OCI-LY7 (cell line): ENCODE measurements at regions not wholly inside any gene's neighbourhood (a gene's known extent, or its start where the extent isn't known, plus 50 kb on each side); places are given as distances from the start of the nearest gene placed in this dataset.

Experiments used
- BruUV-seq: library from RNA; stranded (reverse); fragments of 400-500 nt; replicated peaks from 2 replicates; lab custom pipeline; 2021; lab: Mats Ljungman, UMichigan
- CTCF ChIA-PET: fragments of 300-600 bp; sonication (Branson Sonifier 250); formaldehyde crosslinking; loops from one replicate; lab custom pipeline; 2022; ENCODE audit warnings: antibody characterized with exemption; ENCODE audit not compliant: unreplicated experiment; lab: Charles Lee
- POLR2A ChIA-PET: fragments of 300-600 bp; sonication (Branson Sonifier 250); formaldehyde crosslinking; loops from one replicate; lab custom pipeline; 2022; ENCODE audit warnings: antibody characterized with exemption; lab: Charles Lee
- DNase-seq: peaks from one replicate; pipeline ENCODE4 v3.0.0-alpha.2; 2015; ENCODE audit warnings: low spot score
- H2AFZ ChIP-seq: fragments of 200-600 bp; sonication (generic), shearing (Covaris generic); 2 replicates; pipeline ENCODE4 v1.6.1; 2014; ENCODE audit warnings: mild to moderate bottlenecking, antibody characterized with exemption, low read length, moderate library complexity
- H3K27ac ChIP-seq: fragments of 200-600 bp; sonication (generic); 2 replicates; pipeline ENCODE4 v1.5.1; 2014; ENCODE audit warnings: mixed run types, low read depth, mild to moderate bottlenecking, moderate library complexity, low read length, inconsistent platforms; ENCODE audit not compliant: poor library complexity, severe bottlenecking
- H3K36me3 ChIP-seq: fragments of 200-600 bp; sonication (generic); 2 replicates; pipeline ENCODE4 v1.6.1; 2014; ENCODE audit warnings: mild to moderate bottlenecking, antibody characterized with exemption, low read length, moderate library complexity, mixed read lengths; ENCODE audit not compliant: insufficient read depth
- H3K4me1 ChIP-seq: fragments of 200-600 bp; sonication (generic); 2 replicates; pipeline ENCODE4 v1.5.1; 2014; ENCODE audit warnings: mild to moderate bottlenecking, low read length; ENCODE audit not compliant: insufficient read depth, poor library complexity, severe bottlenecking
- H3K4me2 ChIP-seq: fragments of 200-600 bp; sonication (generic); 2 replicates; pipeline ENCODE4 v1.6.1; 2014; ENCODE audit warnings: mild to moderate bottlenecking, low read length
- H3K4me3 ChIP-seq: fragments of 200-600 bp; sonication (generic); 2 replicates; pipeline ENCODE4 v1.5.1; 2014; ENCODE audit warnings: mild to moderate bottlenecking, low read depth, low read length; ENCODE audit not compliant: poor library complexity, severe bottlenecking
- H3K79me2 ChIP-seq: fragments of 200-600 bp; sonication (generic); 2 replicates; pipeline ENCODE4 v1.6.1; 2016; ENCODE audit warnings: low read depth, mild to moderate bottlenecking, low read length, moderate library complexity, mixed read lengths; ENCODE audit not compliant: insufficient read depth
- H3K9me2 ChIP-seq: fragments of 200-600 bp; sonication (generic); 2 replicates; pipeline ENCODE4 v1.6.1; 2016; ENCODE audit warnings: mild to moderate bottlenecking, low read length, mixed read lengths; ENCODE audit not compliant: insufficient read depth
- H3K9me3 ChIP-seq: fragments of 200-600 bp; sonication (generic); 2 replicates; pipeline ENCODE4 v1.6.1; 2014; ENCODE audit warnings: mild to moderate bottlenecking, mixed run types, low read length, mixed read lengths
- H4K20me1 ChIP-seq: fragments of 200-600 bp; sonication (generic); 2 replicates; pipeline ENCODE4 v1.6.1; 2014; ENCODE audit warnings: mild to moderate bottlenecking, antibody characterized with exemption, low read length, moderate library complexity, mixed read lengths; ENCODE audit not compliant: insufficient read depth
- CTCF ChIP-seq: fragments of 200-600 bp; sonication (generic); conservative IDR thresholded peaks from 2 replicates; pipeline ENCODE4 v1.5.1; 2014; ENCODE audit warnings: mild to moderate bottlenecking, antibody characterized with exemption, low read length, moderate library complexity, mixed read lengths
- EZH2phosphoT487 ChIP-seq: fragments of 200-600 bp; sonication (generic); IDR thresholded peaks from 2 replicates; pipeline ENCODE4 v1.6.1; 2018; ENCODE audit warnings: low read depth, borderline replicate concordance, mild to moderate bottlenecking, mixed run types, antibody characterized with exemption, low read length, moderate library complexity, mixed read lengths
- intact Hi-C: fragments of 100-400 bp; cut with micrococcal nuclease; formaldehyde crosslinking; loops from one replicate; pipeline ENCODE4 v1.10.0; 2022; ENCODE audit not compliant: unreplicated experiment

DNA sequence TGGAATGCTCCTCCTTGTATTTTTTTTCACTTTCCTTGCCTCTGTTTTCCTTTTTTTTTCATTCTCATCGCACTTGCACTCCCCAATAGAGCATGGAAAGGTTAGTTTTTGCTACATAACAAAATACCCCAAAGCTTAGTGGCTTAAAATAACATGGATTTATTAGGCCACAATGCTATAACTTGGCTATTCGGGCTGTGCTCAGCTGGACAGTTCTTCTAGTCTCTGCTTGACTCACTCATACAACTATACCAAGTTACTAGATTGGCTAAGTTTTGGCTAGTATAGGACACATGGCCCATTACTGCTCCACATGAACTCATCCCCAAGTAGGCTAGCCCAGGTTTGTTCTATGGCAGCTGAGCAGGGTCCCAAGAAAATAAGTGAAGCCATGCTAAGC is 94.5 kb upstream of the ANKEF1 start:
- Histone ChIP-seq H4K20me1 (no peaks in the 10 kb centered on the region), H3K9me2 (no peaks in the 10 kb centered on the region), H3K79me2 (no peaks in the 10 kb centered on the region), H3K4me1 (no peaks in the 10 kb centered on the region), H2AFZ (no peak overlapping the region), H3K4me2 (no peak overlapping the region), H3K36me3 (no peaks in the 10 kb centered on the region), H3K27ac (no peak overlapping the region), H3K9me3 (no peaks in the 10 kb centered on the region), H3K4me3 (no peak overlapping the region)
- TF ChIP-seq CTCF: no peak
- TF ChIP-seq EZH2phosphoT487: no peak
- intact Hi-C loops: no loop called here
- no TSS peak for BruUV-seq
- ChIA-PET POLR2A (no interaction called here), CTCF (no interaction called here)
- no peak for DNase-seq

DNA sequence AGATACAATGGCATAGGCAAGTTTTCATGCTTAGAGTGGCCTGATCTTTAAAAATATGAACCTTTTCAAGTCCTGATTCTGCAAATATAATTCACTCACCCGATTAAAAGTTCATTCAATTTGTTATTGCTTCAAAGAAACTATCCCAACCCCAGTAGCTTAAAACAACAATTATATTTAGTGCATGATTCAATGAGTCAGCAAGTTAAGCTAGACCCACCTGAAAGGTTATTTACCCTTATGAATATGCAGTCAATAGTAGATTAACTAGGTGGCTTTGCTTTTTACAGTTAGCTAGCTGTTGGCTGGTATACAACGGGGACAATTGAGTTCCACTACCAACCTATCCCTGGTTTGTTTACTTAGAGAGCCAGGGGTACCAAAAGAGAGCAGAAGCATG is 95.6 kb upstream of the ANKEF1 start:
- BruUV-seq: no TSS peak
- POLR2A ChIA-PET: no interaction called here
- intact Hi-C loops: no loop called here
- Histone ChIP-seq H3K4me1 (no peaks in the 10 kb centered on the region), H3K4me3 (no peak overlapping the region), H3K4me2 (no peak overlapping the region), H3K9me2 (no peaks in the 10 kb centered on the region), H3K36me3 (no peaks in the 10 kb centered on the region), H3K9me3 (no peaks in the 10 kb centered on the region), H3K27ac (no peak overlapping the region), H2AFZ (no peak overlapping the region), H3K79me2 (no peaks in the 10 kb centered on the region), H4K20me1 (no peaks in the 10 kb centered on the region)
- no peak for TF ChIP-seq CTCF
- TF ChIP-seq EZH2phosphoT487: no peak
- no peak for DNase-seq
- CTCF ChIA-PET: no interaction called here

DNA sequence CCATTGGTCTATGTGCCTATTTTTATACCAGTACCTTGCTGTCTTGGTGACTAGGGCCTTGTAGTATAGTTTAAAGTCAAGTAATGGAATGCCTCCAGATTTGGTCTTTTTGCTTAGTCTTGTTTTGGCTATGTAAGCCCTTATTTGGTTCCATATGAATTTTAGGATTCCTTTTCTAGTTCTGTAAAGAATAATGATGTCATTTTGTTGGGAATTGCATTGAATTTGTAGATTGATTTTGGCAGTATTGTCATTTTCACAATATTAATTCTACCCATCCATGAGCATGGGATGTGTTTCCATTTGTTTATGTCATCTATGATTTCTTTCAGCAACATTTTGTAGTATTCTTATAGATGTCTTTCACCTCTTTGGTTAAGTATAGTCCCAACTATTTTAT is 96.4 kb upstream of the PAK5 start:
- POLR2A ChIA-PET: no interaction called here
- no peak overlapping the region for H3K4me3 ChIP-seq
- CTCF ChIA-PET: no interaction called here

More for the DNA sequence above, 96.4 kb upstream of the PAK5 start:
- no TSS peak for BruUV-seq
- no peak for DNase-seq
- H3K9me2 ChIP-seq: no peaks in the 10 kb centered on the region
- H4K20me1 ChIP-seq: no peaks in the 10 kb centered on the region
- no peak for TF ChIP-seq CTCF
- TF ChIP-seq EZH2phosphoT487: no peak
- H3K9me3 ChIP-seq: no peaks in the 10 kb centered on the region
- no peaks in the 10 kb centered on the region for H3K4me1 ChIP-seq
- no peaks in the 10 kb centered on the region for H3K79me2 ChIP-seq
- H3K27ac ChIP-seq: no peak overlapping the region
- no peak overlapping the region for H2AFZ ChIP-seq
- H3K36me3 ChIP-seq: no peaks in the 10 kb centered on the region
- intact Hi-C loops: no loop called here
- H3K4me2 ChIP-seq: no peak overlapping the region
